ENCODE measurements at regions not wholly inside any gene's neighbourhood (a gene's known extent, or its start where the extent isn't known, plus 50 kb on each side); places are given as distances from the start of the nearest gene placed in this dataset.

- DNase-seq, result no peak
Observed at GRCh38 chr20:6956574-6956973, 189.1 kb downstream of the BMP2 start.

DNA sequence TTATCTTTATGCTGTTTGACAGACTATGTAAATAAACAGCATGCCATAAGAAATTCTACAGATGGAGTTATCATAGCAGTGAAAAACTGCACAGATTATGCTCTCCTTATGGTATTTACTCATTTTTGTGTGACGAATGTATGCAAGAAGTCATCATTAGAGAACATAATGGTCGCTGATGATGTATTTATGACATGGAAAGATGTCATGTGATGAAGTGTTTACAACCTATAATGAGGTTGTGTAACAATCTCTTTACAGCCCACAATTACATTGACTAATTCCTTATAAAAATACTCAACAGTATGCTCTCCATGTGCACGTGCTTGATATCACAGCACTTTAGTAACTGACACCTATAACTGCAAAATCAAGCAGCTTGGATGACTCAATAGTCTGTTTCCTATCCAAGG is 192.4 kb downstream of the BMP2 start:
- DNase-seq, result no peak

DNA sequence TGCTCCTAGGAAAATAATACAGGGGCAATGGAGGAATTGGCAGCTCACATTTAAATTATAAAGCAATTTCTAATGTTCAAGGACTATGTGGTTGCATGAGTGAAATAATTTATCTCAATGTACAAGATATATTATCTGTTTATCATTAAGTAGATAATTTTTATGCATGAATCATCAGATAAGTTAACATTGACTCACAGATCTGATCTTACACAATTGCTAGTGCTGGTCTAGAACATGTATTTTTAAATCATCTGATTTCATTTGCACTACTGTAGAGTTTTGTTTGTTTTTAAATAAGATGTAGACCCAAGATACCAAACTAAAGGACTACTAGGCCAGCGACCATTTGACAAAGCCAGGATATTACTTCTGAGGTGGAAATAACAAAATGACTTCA is 199.2 kb downstream of the BMP2 start:
- no peak for DNase-seq

DNA sequence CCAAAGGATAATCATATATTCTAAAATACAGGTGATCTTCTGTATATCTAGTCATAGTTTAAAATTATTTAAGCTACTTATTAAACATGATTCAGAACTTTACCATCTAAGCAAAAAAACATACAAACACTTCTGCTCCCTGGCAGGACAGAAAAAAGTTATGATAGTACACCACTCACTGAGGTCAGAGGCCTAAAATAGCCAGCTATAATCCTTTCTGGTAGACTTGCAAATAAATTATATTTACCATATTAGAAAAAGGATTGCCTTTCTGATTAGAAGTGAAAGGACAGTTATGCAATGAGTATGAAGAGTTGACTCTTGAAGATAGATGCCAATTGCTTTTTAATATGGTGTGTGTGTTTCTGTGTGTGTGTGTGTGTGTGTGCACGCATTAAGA is 207.4 kb downstream of the BMP2 start:
- DNase-seq, result no peak

GRCh38 chr20:6975311-6975710 is 207.8 kb downstream of the BMP2 start:
- no peak for DNase-seq

DNA sequence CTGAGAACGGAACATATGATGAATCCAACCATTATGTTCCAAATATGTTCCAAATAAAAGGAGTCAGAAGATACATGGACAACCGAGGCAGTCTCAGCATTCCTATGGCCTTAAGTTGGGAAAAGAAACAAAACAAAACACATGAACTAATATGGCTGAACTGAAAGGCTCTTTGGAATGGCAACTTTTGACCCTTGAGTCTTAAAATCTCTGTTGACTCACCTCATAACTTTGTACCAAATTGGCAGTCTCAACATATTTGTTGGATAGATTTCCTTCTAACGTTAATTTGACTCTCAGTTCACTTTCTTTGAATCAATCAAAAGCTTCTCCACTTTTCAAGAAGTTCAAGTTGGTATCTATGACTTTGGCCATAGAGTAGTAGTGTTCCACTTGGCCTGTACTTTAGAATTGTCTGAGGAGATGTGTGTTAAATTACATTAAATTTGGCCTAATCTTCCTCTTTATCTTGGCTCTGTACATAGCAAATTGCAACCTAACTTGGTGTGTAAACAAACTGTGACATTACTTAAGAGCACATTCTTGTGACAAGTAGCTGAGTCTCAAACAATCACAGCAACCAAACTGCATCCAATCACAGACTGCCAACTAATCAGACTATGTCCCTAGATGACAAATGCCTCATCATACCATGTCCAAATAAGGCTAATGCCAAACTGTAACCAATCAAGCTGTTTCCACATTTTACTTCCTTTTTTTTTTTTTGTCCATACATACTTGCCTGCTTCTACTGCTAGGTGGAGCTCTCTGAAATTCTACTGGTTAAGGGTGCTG is 208.8 kb downstream of the BMP2 start:
- DNase-seq, result no peak

- no peak for DNase-seq
Observed at GRCh38 chr20:6979621-6980020, 212.1 kb downstream of the BMP2 start.

DNA sequence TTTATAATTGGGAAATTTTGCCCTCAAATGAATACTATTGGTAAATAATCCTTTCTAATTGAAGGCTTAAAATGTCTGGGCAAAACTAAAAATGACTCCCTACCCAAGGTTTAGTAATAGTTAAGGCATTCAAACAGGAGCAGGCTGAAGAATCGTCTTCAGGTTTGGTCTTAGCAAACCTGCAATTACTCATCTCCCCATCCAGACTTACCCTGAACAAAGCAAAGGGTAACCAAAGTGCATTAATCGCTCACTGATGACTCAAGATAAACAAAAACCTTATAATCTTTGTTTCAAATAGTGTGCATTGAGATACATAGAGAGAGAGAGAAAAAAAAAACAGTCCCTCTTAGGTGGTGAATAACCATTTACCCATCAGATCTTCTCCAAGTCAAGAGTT is 225.5 kb downstream of the BMP2 start:
- DNase-seq, result no peak

- no peak for DNase-seq
Observed at GRCh38 chr20:6993511-6993910, 226.0 kb downstream of the BMP2 start.

DNA sequence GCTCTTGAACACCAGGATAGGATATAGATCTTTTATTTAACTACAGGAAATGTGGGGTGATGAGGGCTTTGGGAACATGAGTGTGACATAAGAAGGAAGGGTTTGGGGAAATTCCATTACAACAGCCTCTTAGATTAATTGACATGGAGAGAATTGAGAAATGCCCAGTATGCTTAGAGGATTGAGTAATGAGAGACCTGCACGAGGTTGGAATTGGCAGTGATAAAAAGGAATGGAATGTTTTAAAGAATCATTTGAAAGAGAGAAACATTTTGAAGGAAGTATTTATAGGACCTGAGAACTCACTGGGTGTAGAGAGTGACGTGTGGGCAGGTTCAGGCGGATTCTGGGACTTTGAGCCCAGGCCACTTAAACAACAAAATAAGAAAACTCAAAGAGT is 227.0 kb downstream of the BMP2 start:
- DNase-seq, result no peak

DNA sequence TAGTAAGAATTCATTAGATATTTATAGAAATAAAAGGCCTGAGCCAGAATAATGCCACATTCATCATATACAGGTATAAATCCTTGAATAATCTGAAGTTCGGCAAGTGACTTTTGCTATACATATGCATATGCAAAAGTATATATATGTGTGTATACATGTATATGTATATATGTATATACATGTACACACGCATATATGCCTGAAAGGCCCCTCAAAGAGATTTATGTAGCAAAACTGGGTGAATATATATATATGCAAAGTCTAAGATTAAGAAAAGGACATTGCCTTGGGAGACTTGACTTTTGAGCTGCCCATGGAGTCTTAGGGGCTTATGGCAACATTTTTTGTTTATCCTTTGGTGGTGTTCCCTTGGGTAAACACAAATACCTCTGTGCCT is 231.4 kb downstream of the BMP2 start:
- DNase-seq, result no peak

- DNase-seq, result no peak
Observed at GRCh38 chr20:6999381-6999780, 231.9 kb downstream of the BMP2 start.

GRCh38 chr20:7003598-7003997 is 236.1 kb downstream of the BMP2 start:
- no peak for DNase-seq

DNA sequence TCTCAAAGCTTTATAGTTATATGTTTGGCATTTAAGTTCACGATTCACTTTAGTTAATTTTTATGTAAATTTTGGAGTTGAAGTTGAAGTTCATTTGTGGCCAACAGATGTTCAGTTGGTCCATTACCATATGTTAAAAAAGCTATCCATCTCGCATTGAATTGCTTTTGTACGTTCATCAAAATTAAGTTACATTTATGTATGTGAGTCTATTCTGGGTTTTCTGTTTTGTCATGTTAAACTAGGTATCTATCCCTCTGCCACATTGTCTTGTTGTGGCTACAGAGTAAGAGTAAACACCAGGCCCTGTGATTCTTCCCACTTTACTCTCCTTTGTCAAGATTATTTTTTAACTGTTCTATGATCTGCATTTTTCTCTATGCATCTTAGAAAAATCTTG is 237.3 kb downstream of the BMP2 start:
- no peak for DNase-seq

- no peak for DNase-seq
Observed at GRCh38 chr20:7010527-7010926, 243.0 kb downstream of the BMP2 start.

- no peak for DNase-seq
Observed at GRCh38 chr20:7015257-7015656, 247.8 kb downstream of the BMP2 start.

DNA sequence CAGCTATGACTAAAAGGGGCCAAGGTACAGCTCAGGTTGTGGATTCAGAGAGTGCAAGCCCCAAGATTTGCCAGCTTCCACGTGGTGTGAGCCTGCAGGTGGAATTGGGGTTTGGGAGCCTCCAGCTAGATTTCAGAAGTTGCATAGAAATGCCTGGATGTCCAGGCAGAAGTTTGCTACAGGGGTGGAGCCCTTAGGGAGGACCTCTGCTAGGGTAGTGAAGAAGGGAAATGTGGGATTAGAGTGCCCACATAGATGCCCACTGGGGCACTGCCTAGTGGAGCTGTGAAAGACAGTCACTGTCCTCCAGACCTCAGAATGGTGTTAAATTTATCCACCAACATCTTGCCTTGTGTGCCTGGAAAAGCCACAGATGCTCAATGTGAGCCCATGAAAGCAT is 255.1 kb downstream of the BMP2 start:
- DNase-seq, result no peak

- DNase-seq, result no peak
Observed at GRCh38 chr20:7025635-7026034, 258.1 kb downstream of the BMP2 start.

DNA sequence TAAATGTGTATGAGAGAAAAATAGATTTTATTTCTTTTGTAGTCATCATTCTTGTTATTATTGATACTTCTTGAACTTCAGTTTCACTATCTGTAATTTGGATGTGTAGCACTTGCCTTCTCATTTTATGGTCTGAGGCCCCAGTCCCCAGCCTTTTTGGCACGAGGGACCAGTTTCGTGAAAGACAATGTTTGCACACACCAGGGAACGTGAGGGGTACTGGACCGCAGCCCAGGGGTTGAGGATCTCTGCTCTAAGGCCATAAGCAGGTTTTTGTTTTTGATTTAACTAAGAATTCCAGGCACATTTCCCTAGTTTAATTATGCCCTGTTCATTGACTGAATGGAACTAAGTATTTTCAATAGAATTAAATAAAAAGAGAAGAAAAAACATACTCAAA is 261.5 kb downstream of the BMP2 start:
- DNase-seq, result no peak

DNA sequence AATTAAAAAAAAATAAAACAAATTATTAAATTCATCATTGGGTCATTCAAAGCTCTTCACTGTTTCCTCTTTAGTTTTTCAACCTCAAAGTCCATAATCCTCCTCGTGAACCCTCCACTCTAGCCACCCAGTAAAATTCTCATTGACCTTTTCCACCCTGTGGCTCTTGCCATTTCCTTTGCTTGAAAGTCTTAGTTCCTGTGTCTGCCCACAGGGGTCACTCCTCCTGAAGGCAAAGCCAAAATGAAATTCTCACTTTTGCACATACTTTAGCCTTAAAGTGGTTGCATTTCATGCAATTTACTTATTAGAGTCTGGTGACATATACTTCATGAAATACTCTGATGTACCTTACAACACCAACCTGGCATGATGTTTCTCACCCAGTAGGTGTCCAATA is 263.7 kb downstream of the BMP2 start:
- no peak for DNase-seq

DNA sequence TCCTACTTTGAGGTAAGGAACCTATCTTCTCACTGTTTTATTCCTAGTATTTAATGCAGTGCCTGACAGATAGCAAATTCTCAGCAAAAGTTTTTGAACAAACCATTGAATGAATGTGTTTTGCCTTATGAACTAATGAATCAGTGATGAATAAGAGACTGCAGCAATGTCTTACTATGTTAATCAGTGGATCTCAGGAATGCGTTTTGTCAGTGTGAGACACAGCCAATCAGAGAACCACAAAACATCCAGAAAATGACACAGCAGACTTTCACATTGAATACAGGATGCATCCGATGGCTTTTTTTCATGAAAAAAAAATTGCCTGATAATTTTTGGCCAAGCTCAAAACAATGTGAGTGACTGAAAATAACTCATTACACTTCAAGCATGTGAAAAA is 270.5 kb downstream of the BMP2 start:
- no peak for DNase-seq

DNA sequence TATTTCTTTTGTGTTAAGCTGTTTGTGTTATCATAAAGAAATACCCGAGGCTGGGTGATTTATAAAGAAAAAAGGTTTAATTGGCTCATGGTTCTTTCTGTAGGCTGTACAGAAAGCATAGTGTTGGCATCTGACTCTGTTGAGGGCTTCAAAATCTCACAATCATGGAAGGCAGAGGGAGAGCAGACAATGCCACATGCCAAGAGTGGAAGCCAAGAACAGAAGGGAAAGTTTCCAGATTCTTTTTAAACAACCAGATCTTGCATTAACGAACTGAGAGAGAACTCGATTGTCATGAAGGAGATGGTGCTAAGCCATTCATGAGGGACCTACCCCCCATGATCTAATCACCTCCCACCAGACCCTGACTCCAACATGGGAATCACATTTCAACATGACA is 290.1 kb downstream of the BMP2 start:
- DNase-seq, result no peak

DNA sequence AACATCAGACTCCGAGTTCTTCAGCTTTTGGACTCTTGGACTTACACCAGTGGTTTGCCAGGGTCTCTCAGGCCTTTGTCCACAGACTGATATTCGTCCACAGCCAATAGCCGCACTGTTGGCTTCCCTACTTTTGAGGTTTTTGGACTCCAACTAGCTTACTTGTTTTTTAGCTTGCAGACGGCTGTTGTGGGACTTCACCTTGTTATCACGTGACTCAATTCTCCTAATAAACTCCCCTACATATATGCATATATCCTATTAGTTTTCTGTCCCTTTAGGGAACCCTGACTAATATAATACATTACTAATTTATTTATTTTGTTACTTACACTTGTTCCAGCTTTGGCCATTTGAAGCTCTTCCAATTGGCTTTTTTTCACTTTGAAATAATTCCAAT is 311.3 kb downstream of the BMP2 start:
- DNase-seq, result no peak

GRCh38 chr20:7080472-7080871 is 313.0 kb downstream of the BMP2 start:
- no peak for DNase-seq

GRCh38 chr20:7085467-7085866 is 318.0 kb downstream of the BMP2 start:
- DNase-seq, result no peak

Data from C1 segment of cervical spinal cord (tissue), 14 donors.